HAP-1 (cell line): ENCODE measurements at regions not wholly inside any gene's neighbourhood (a gene's known extent, or its start where the extent isn't known, plus 50 kb on each side); places are given as distances from the start of the nearest gene placed in this dataset.

Source experiments
- DNase-seq, 2 experiments: peaks; one replicate each; pipeline ENCODE4 v3.0.0-alpha.2; 2016 to 2020; ENCODE audit warnings: low spot score in 2 of 2
- H3K27me3 ChIP-seq: fragments of 250-450 bp; sonication (Bioruptor Pico); 2 replicates; pipeline ENCODE4 v1.5.1; 2020; ENCODE audit warnings: low read depth, mild to moderate bottlenecking, moderate library complexity
- H3K36me3 ChIP-seq: fragments of 250-450 bp; sonication (Bioruptor Pico); replicated peaks from 2 replicates; pipeline ENCODE4 v1.5.1; 2020; ENCODE audit warnings: mild to moderate bottlenecking
- H3K4me1 ChIP-seq: fragments of 250-450 bp; sonication (Bioruptor Pico); 2 replicates; pipeline ENCODE4 v1.5.1; 2020; ENCODE audit warnings: mild to moderate bottlenecking
- H3K4me3 ChIP-seq: fragments of 250-450 bp; sonication (Bioruptor Pico); 2 replicates; pipeline ENCODE4 v1.5.1; 2020; ENCODE audit warnings: mild to moderate bottlenecking, moderate library complexity
- H3K9me3 ChIP-seq: fragments of 250-450 bp; sonication (Bioruptor Pico); 2 replicates; pipeline ENCODE4 v1.5.1; 2020; ENCODE audit warnings: mild to moderate bottlenecking, moderate library complexity
- in situ Hi-C: fragments of 300-500 bp; cut with MboI; formaldehyde crosslinking; loops from 3 replicates; pipeline ENCODE4 v1.14.3; 2020; ENCODE audit warnings: low sequenced_read_pairs, inconsistent platforms, mixed read lengths

DNA sequence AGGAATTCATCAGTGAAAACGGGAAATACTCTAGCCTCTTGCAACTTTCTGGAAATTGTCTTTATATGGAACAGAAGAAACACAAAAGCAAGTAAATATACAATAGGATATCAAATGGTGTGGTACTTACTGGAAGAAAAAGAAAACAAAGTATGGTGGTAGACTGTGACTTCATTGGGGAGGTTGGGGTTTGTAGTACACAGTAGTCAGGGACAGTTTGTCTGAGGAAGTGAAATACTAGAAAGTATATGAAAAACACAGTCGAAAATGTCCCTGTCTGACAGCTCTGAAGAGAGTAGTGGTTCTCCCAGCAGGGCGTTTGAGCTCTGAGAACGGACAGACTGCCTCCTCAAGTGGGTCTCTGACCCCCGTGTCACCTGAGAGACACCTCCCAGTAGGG, 390.0 kb upstream of the NWD2 start:
- no peaks in the 10 kb centered on the region for H3K9me3 ChIP-seq
- in situ Hi-C loops: no loop called here
- no peaks in the 10 kb centered on the region for H3K27me3 ChIP-seq
- H3K4me1 ChIP-seq: no peaks in the 10 kb centered on the region
- no peak overlapping the region for H3K4me3 ChIP-seq
- DNase-seq: no peak
- no peaks in the 10 kb centered on the region for H3K36me3 ChIP-seq

DNA sequence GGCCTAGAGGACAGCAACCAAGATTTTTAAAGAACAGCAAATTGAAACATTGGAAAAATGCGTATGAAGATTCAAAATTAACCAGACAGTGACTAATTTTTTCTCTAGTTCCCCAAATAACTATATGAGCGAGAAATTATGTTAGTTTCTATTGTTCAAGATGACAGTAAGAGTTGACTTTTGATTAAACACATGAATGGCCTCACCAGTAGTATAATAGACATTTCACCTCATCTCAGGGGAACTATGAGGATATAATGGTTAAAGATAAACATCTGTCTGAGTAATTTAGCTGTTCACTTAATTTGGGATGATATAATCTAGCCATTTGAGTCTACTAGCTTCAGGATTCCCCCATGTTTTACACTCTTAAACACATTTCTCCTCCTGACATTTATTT, 380.9 kb upstream of the NWD2 start:
- DNase-seq: no peak
- in situ Hi-C loops: no loop called here
- Histone ChIP-seq H3K36me3 (no peaks in the 10 kb centered on the region), H3K9me3 (no peaks in the 10 kb centered on the region), H3K4me3 (no peak overlapping the region), H3K4me1 (no peaks in the 10 kb centered on the region), H3K27me3 (no peaks in the 10 kb centered on the region)

DNA sequence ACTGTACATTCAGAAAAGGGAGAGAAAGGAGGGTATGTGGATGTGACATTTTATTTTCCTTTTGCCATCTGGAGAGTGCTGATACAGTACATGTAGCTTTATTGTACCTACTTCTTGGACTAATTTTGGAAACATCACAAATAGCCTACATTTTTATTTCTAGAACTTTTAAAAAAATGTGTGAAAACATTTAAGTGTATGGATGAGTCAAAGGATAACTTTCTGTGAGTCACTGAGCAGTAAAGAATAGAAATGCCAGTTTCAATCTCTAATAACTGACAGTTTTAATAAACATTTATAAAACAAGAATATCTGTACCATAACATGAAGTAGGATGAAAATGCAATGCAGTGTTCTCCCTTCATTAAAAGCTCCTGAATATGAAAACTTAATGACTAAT, 374.4 kb upstream of the NWD2 start:
- in situ Hi-C loops: no loop called here
- no peaks in the 10 kb centered on the region for H3K9me3 ChIP-seq

DNA sequence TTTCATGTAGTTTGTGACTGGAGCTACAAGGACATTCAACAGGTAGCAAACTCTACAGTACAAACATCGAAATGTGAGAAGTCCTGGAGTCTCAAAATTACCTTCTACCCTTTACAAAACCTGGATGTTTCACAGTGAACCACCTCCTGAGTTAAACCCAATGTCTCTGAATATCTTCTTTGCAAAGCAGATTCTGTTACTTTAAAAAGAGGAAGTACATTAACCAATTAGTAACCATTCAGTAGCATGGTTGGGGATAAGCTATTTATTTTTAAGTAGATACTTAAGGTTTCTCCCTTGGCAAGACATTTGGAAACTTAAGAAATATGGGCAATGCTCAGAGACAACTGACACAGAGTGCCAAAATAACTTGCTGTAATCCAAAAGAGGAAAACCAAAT, 371.9 kb upstream of the NWD2 start:
- no peak for DNase-seq
- H3K4me3 ChIP-seq: no peak overlapping the region
- H3K4me1 ChIP-seq: no peaks in the 10 kb centered on the region
- H3K27me3 ChIP-seq: no peaks in the 10 kb centered on the region
- in situ Hi-C loops: no loop called here
- no peaks in the 10 kb centered on the region for H3K9me3 ChIP-seq
- no peaks in the 10 kb centered on the region for H3K36me3 ChIP-seq

More for the DNA sequence above, 374.4 kb upstream of the NWD2 start:
- Histone ChIP-seq H3K27me3 (no peaks in the 10 kb centered on the region), H3K4me1 (no peaks in the 10 kb centered on the region), H3K36me3 (no peaks in the 10 kb centered on the region), H3K4me3 (no peak overlapping the region)
- DNase-seq: no peak

DNA sequence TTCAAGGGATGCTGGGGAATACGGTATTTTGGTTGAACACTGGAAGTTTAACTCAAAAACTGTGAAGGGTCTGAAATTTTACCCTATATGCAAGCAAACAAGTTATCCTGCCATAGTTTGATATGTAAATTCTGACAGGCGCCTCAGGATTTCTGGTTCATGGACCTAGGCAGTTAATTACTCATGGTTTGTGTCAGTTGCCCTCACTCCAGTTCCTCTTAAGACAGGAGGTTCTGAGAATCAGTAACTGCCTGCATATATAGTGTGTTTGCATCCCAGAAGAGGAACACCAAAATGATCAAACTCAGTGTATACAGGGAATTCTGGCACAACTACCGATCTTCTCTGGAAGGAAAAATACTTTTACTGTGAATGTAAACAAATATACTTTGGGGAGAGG, 360.4 kb upstream of the NWD2 start:
- in situ Hi-C loops: no loop called here

DNA sequence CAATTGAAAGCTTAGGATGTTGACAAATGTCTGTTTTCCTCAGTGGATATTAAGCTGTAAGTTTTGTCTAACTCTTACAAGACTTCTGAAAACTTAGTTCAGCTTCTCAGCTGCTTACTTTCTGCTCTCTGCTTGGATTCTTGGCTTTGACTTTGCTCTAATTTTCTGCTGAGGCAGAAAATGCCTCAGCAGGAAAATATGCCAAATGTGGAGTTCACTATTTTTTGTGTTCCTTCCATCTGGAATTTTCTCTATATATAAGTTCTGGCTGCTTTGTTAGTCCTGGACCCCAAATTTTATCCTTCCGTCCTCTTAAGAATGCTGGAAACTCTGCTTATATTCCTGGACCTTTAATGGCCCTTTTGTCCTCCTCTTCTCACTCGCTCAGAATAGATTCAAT, 352.6 kb upstream of the NWD2 start:
- DNase-seq: no peak
- in situ Hi-C loops: no loop called here

More for the DNA sequence above, 360.4 kb upstream of the NWD2 start:
- Histone ChIP-seq H3K9me3 (no peaks in the 10 kb centered on the region), H3K27me3 (no peaks in the 10 kb centered on the region), H3K4me1 (no peaks in the 10 kb centered on the region), H3K4me3 (no peak overlapping the region), H3K36me3 (no peaks in the 10 kb centered on the region)
- DNase-seq: no peak

DNA sequence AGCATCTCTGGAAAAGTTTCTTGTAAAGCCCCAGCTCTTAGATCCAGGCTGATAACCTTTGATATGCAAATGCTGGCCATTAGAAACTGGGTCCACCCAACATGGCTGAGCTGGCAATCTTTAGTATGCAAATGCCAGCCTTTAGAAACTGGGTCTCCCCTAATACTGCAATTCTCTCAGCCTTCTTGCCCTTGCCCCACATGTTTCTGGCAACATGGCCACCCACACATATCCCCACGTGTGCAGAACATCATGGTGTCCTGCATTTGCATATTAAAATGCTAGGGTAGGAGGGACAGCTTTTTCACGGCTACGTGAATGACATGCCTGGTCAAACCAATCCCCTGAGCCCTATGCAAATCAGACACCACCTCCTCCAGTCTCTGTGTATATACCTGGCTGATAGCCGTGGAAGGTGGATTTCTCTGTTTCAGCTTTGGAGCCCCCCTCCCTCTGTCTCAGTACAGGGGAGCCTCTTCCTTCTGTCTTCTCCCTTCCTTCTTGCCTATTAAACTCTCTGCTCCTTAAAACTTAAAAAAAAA, 344.0 kb upstream of the NWD2 start:
- Histone ChIP-seq H3K36me3 (no peaks in the 10 kb centered on the region), H3K4me3 (no peak overlapping the region), H3K27me3 (no peaks in the 10 kb centered on the region), H3K9me3 (no peaks in the 10 kb centered on the region), H3K4me1 (peaks cover 6% of the 10 kb centered on the region; the same call in 1 of the 2 replicates)
- DNase-seq: peak; percentile 4 to 12
- in situ Hi-C loops: no loop called here

More for the DNA sequence above, 352.6 kb upstream of the NWD2 start:
- Histone ChIP-seq H3K9me3 (no peaks in the 10 kb centered on the region), H3K4me3 (no peak overlapping the region), H3K27me3 (no peaks in the 10 kb centered on the region), H3K4me1 (no peaks in the 10 kb centered on the region), H3K36me3 (no peaks in the 10 kb centered on the region)

DNA sequence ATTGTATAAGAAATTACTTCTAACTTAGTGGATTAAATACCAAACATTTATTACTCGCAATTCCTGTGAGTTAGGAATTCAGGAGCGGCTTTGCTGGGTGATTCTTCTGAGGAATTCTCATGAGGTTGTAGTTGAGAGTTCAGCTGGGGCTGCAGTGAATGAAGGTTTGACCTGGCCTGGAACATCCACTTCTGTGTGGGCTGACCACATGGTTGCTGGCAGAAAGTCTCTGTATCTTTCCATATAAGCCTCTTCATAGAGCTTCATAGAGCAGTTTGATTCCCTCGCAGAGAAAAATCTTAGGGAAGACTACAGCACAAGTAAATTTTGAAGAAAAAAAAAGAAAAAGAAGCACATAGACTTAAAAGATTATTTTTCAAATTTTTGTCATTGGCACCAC, 339.7 kb upstream of the NWD2 start:
- Histone ChIP-seq H3K9me3 (no peaks in the 10 kb centered on the region), H3K4me3 (no peak overlapping the region), H3K36me3 (no peaks in the 10 kb centered on the region), H3K27me3 (no peaks in the 10 kb centered on the region), H3K4me1 (peaks cover 6% of the 10 kb centered on the region; the same call in 1 of the 2 replicates)
- no peak for DNase-seq
- in situ Hi-C loops: no loop called here

DNA sequence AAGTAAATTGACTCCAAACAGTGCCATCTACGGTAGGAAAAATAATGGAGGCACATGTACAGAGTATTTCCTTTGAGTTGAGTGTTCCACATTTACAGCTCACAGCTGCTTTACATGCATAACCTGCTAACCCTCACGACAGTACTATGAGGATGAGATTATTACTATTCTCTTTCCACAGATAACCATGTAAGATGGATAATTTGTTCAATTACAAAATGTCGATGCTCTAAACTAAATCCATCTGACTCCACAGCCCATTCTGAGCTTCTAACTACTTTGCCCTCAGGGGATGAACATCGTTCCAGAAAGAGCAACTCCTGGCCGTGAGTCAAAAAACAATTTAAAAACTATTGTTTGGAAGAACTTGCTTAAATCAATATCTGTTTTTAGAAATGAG, 330.4 kb upstream of the NWD2 start:
- H3K4me3 ChIP-seq: no peak overlapping the region
- H3K4me1 ChIP-seq: peaks cover 5% of the 10 kb centered on the region
- no peaks in the 10 kb centered on the region for H3K27me3 ChIP-seq
- no peaks in the 10 kb centered on the region for H3K9me3 ChIP-seq
- H3K36me3 ChIP-seq: no peaks in the 10 kb centered on the region
- in situ Hi-C loops: no loop called here
- DNase-seq: peak; percentile 13 to 18

DNA sequence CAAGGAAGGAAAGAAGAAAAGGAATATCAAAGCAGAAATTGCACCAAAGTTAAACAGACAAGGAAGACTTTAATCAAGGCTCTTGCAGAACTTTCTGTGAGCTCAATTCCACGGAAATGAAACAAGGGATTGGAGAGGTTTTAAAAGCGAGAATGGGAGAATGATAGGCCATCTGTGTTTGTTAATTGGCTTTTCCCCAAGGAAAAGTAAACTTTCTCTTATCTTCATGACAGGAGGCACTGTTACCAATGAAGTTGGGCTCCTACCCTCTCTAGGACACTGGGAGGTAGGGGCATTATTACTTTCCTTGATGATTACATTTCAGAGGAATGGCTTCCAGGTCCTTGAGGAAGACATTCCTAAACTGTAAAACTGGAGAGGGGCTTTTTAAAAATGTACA, 328.8 kb upstream of the NWD2 start:
- H3K36me3 ChIP-seq: no peaks in the 10 kb centered on the region
- no peak overlapping the region for H3K4me3 ChIP-seq
- DNase-seq: no peak
- no peaks in the 10 kb centered on the region for H3K27me3 ChIP-seq
- in situ Hi-C loops: no loop called here
- peaks cover 5% of the 10 kb centered on the region for H3K4me1 ChIP-seq
- no peaks in the 10 kb centered on the region for H3K9me3 ChIP-seq

DNA sequence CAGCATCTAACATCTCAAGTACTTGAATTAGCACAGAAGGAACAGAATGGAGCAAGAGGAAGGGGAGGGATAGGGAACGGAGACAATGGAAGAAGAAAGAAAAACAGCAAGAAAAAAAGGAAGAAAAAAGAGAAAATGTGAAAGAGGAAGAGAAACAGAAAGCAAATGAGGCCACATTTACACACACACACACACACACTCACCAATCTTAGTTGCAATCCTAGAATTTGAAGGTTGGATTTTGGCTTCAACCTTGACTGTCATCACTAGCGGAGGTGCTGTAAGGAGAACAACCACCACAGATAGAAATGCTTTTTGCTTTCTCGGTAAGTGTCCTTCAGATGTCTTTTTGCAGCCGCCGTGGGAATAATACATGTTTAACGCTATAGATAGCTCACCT, 327.1 kb upstream of the NWD2 start:
- Histone ChIP-seq H3K4me3 (no peak overlapping the region), H3K36me3 (no peaks in the 10 kb centered on the region), H3K9me3 (no peaks in the 10 kb centered on the region), H3K27me3 (no peaks in the 10 kb centered on the region), H3K4me1 (peaks cover 5% of the 10 kb centered on the region)
- in situ Hi-C loops: no loop called here
- no peak for DNase-seq

DNA sequence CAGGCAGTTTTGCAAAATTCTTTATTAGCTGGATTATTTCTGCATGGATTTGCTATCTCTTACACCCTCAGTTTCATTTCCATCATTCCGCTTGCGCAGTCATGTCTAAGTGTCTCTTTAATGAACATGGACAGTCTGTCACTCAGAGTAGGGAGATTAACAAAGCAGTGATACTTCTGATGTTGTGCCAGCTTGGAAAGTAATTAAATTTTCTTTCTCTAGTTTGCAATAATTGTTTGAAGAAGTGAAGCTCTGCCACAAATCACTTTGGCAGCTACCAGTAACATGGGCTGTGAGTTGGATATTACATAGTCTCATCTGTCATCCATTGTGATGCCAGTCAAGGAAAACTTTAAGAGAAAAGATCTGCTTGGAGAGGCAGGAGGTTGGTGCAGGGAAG, 324.8 kb upstream of the NWD2 start:
- no peaks in the 10 kb centered on the region for H3K36me3 ChIP-seq
- no peaks in the 10 kb centered on the region for H3K27me3 ChIP-seq
- H3K9me3 ChIP-seq: no peaks in the 10 kb centered on the region
- no peaks in the 10 kb centered on the region for H3K4me1 ChIP-seq
- in situ Hi-C loops: no loop called here
- DNase-seq: no peak
- no peak overlapping the region for H3K4me3 ChIP-seq

DNA sequence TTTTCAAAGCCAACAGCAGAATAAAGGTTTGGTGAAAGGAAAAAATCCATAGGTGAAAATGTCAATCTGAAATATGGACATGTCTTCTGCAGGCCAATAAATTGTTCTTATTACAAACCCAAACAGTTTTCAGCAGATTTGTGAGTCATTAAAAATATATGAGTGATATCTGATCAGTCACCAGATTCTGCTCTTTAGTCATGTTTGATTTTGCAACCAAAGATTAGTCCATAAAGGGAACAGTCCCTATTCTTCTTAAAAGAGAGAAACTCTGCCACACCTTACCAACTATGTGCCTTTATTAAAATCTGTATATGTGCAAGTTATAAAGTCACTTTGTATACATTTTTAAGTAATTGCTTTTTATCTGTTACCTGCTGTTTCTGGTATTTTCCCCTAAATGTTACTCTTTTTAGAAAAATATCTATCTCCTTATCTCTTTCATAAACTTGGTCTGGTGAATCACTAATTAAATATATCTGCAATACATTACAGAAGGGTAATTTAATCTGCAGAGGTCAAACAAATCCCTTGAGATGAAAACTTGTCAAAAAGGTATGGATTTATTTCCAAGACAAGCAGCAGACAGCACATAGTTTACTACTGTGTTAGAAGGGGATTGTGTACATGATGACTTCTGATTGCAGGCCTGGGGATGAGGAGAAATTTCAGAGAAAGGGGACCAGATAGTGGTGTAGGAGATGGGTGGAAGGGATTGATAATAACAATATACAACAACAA, 322.9 kb upstream of the NWD2 start:
- Histone ChIP-seq H3K27me3 (no peaks in the 10 kb centered on the region), H3K9me3 (no peaks in the 10 kb centered on the region), H3K4me1 (no peaks in the 10 kb centered on the region), H3K36me3 (no peaks in the 10 kb centered on the region), H3K4me3 (no peak overlapping the region)
- in situ Hi-C loops: no loop called here
- no peak for DNase-seq

DNA sequence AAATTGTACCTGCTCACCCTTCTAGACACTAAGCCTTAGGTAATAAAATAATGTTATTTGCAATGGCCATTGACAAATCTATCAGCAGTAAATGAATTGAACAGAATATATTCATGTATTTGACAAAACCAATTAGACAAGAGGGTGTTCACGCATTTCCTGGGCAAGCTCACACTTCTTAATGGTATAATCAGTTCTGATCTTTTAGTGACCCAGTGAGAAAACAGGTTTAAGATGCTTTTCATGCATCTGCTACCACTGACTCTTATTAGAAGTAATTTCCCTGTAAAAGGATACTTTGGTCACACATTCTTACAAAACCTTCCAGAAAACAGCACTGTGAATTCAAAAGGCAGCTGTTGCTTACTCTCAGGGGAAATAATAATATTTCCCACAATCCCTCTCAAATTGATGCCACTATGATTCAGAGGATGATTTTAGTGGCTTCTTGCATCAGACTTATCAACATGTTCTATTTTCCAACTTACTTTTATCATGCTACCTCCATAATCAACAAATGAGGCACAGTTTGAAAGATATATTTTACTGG, 313.9 kb upstream of the NWD2 start:
- DNase-seq: no peak
- no peaks in the 10 kb centered on the region for H3K27me3 ChIP-seq
- no peak overlapping the region for H3K4me3 ChIP-seq
- no peaks in the 10 kb centered on the region for H3K36me3 ChIP-seq
- H3K4me1 ChIP-seq: no peaks in the 10 kb centered on the region
- H3K9me3 ChIP-seq: no peaks in the 10 kb centered on the region
- in situ Hi-C loops: no loop called here
